ENCODE measurements at regions not wholly inside any gene's neighbourhood (a gene's known extent, or its start where the extent isn't known, plus 50 kb on each side); places are given as distances from the start of the nearest gene placed in this dataset.

DNA sequence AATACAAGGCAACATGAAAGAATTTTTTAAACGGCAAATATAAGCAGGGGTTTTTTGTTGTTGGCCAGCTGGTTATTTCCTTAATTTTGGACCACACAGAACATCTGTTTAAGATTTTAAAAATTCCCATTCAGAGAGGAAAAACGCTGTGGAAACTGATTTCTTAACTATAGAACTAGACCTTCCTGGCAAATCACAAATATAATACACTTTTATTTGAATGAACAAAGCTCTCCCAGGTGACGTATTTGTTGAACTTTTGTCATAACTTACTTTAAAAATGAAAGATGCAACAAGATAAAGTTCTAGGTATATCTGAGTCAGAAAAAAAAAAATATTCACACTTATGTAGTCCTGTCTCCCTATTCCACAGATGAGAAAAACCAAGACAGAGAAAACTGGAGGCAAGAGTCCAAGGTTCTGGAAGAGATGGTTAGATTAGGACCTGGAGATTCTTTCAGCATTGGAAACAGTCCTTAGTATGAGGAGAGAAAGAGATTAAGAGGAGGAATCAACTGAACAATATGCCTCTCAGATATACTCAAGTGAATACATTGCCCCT lies 269.1 kb downstream of the NEBL start:
- Histone ChIP-seq H3K36me3 (ENCODE audit: control insufficient read depth, insufficient read depth, low read length) (no peaks in the 10 kb centered on the region), H3K18ac (ENCODE audit: low read depth, low read length) (no peak overlapping the region), H3K4me1 (ENCODE audit: control insufficient read depth, insufficient read depth, low read length) (no peaks in the 10 kb centered on the region), H3K9me1 (ENCODE audit: insufficient read depth, low read length) (no peaks in the 10 kb centered on the region), H3K9ac (ENCODE audit: low read depth, low read length) (no peak overlapping the region), H3K4me2 (ENCODE audit: low read depth, low read length) (no peak overlapping the region), H3K79me1 (ENCODE audit: low read depth in 1 of 2, low read length in 2 of 2) (no peaks in the 10 kb centered on the region), H3K14ac (replicated peaks; ENCODE audit: low read depth, low read length) (no peak overlapping the region), H4K5ac (ENCODE audit: low read depth, low read length) (no peak overlapping the region), H2BK5ac (ENCODE audit: low read depth, low read length, poor library complexity, severe bottlenecking) (no peak overlapping the region), H2BK120ac (ENCODE audit: low read depth, low read length) (no peak overlapping the region), H2BK20ac (ENCODE audit: low read depth, low read length) (no peak overlapping the region), H3K27me3 (ENCODE audit: control insufficient read depth, insufficient read depth, low read length) (no peaks in the 10 kb centered on the region), H3K27ac (ENCODE audit: insufficient read depth, low read length) (no peak overlapping the region), H3K23ac (ENCODE audit: low read depth, low read length) (no peak overlapping the region), H3K4ac (ENCODE audit: low read depth, low read length) (no peak overlapping the region), H2AFZ (replicated peaks; ENCODE audit: low read length, poor library complexity) (no peak overlapping the region), H2AK5ac (ENCODE audit: low read depth, low read length) (no peak overlapping the region), H3K9me3 (ENCODE audit: control insufficient read depth, insufficient read depth, low read length) (no peaks in the 10 kb centered on the region; the same call in 1 of the 2 replicates), H4K20me1 (ENCODE audit: insufficient read depth, low read length) (no peaks in the 10 kb centered on the region), H4K8ac (ENCODE audit: low read depth in 2 of 2, low read length in 2 of 2) (no peak overlapping the region), H2AK9ac (replicated peaks; ENCODE audit: low read depth, low read length, poor library complexity) (no peak overlapping the region), H3K4me3 (ENCODE audit: insufficient read depth, low read depth, low read length) (no peak overlapping the region), H4K91ac (ENCODE audit: insufficient read depth, low read depth, low read length) (no peak overlapping the region), H2BK15ac (ENCODE audit: low read depth, low read length) (no peak overlapping the region), H3K56ac (ENCODE audit: extremely low read depth, insufficient read depth, low read length) (no peak overlapping the region)
- dilution Hi-C loops (cut with HindIII; ENCODE audit: low sequenced_read_pairs, unreplicated experiment) (no loop called here), intact Hi-C loops (cut with micrococcal nuclease) (no loop called here), in situ Hi-C loops (cut with MboI; ENCODE audit: low sequenced_read_pairs) (no loop called here)
- POLR2A ChIA-PET (ENCODE audit: unreplicated experiment): no interaction called here
- no CpG with 5 or more reads among the region's 3 CpGs for WGBS, 2 experiments (ENCODE audit: extremely low coverage in 2 of 2, insufficient read length in 1 of 2)
- DNase-seq: no peak
- CTCF ChIA-PET: no interaction called here
- TF ChIP-seq NFE2L2 (IDR thresholded peaks at IDR 0.05; ENCODE audit: low read depth, low read length): no peak
- no peak for TF ChIP-seq RAD21 (IDR thresholded peaks at IDR 0.05; ENCODE audit: low read length)
- no peak for TF ChIP-seq CEBPB (IDR thresholded peaks at IDR 0.05; ENCODE audit: low read depth, low read length)
- TF ChIP-seq RFX5 (IDR thresholded peaks at IDR 0.05; ENCODE audit: low read depth, low read length): no peak
- no peak for TF ChIP-seq SMC3 (IDR thresholded peaks at IDR 0.05; ENCODE audit: low read depth, low read length)
- no peak for TF ChIP-seq MAZ (IDR thresholded peaks at IDR 0.05; ENCODE audit: borderline replicate concordance, low read depth, low read length)
- TF ChIP-seq MAFK (IDR thresholded peaks at IDR 0.05; ENCODE audit: low read depth, low read length): no peak
- TF ChIP-seq FOS (IDR thresholded peaks at IDR 0.05; ENCODE audit: low read depth, low read length): no peak
- TF ChIP-seq, protein P1, sequence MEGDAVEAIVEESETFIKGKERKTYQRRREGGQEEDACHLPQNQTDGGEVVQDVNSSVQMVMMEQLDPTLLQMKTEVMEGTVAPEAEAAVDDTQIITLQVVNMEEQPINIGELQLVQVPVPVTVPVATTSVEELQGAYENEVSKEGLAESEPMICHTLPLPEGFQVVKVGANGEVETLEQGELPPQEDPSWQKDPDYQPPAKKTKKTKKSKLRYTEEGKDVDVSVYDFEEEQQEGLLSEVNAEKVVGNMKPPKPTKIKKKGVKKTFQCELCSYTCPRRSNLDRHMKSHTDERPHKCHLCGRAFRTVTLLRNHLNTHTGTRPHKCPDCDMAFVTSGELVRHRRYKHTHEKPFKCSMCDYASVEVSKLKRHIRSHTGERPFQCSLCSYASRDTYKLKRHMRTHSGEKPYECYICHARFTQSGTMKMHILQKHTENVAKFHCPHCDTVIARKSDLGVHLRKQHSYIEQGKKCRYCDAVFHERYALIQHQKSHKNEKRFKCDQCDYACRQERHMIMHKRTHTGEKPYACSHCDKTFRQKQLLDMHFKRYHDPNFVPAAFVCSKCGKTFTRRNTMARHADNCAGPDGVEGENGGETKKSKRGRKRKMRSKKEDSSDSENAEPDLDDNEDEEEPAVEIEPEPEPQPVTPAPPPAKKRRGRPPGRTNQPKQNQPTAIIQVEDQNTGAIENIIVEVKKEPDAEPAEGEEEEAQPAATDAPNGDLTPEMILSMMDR (conservative IDR thresholded peaks at IDR 0.05; ENCODE audit: low read depth, low read length): no peak
- TF ChIP-seq RCOR1 (IDR thresholded peaks at IDR 0.05; ENCODE audit: insufficient replicate concordance, low read length): no peak
- TF ChIP-seq BHLHE40 (IDR thresholded peaks at IDR 0.05; ENCODE audit: low read depth, low read length): no peak
- no peak for TF ChIP-seq MXI1 (IDR thresholded peaks at IDR 0.05; ENCODE audit: borderline replicate concordance, low read depth, low read length)
- no peak for TF ChIP-seq CHD1 (IDR thresholded peaks at IDR 0.05; ENCODE audit: low read depth, low read length)
- no peak for TF ChIP-seq POLR2A (IDR thresholded peaks at IDR 0.05; ENCODE audit: low read depth, low read length)
- no peak for TF ChIP-seq ELK1 (IDR thresholded peaks at IDR 0.05; ENCODE audit: borderline replicate concordance, low read depth, low read length)
- TF ChIP-seq, protein P2, sequence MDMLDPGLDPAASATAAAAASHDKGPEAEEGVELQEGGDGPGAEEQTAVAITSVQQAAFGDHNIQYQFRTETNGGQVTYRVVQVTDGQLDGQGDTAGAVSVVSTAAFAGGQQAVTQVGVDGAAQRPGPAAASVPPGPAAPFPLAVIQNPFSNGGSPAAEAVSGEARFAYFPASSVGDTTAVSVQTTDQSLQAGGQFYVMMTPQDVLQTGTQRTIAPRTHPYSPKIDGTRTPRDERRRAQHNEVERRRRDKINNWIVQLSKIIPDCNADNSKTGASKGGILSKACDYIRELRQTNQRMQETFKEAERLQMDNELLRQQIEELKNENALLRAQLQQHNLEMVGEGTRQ (IDR thresholded peaks at IDR 0.05; ENCODE audit: low read depth, low read length): no peak
- no peak for ATAC-seq (ENCODE audit: low read depth)
- no TSS peak for BruUV-seq (replicated peaks)

Data from IMR-90 (cell line).